Tibial nerve (tissue), 4 donors: ENCODE measurements at regions not wholly inside any gene's neighbourhood (a gene's known extent, or its start where the extent isn't known, plus 50 kb on each side); places are given as distances from the start of the nearest gene placed in this dataset.

ENCODE experiments used
- CTCF ChIP-seq, 5 experiments: fragments of 200-600 bp in 3 of 5; fragments of 450-650 bp in 2 of 5; sonication (generic) in 3 of 5; IDR thresholded peaks; one replicate each; pipeline ENCODE4 v1.5.1; 2016 to 2019; ENCODE audit warnings: antibody characterized with exemption in 5 of 5, mild to moderate bottlenecking in 3 of 5, moderate library complexity in 2 of 5
- EP300 ChIP-seq, 2 donors: sonication (generic); formaldehyde crosslinking; IDR thresholded peaks; one replicate each; pipeline ENCODE4 v1.6.1; 2017; ENCODE audit warnings: antibody characterized with exemption in 2 of 2, mild to moderate bottlenecking in 1 of 2

GRCh38 chr10:8430321-8430720 lies 375.8 kb downstream of the GATA3 start:
- TF ChIP-seq CTCF (IDR thresholded peaks at IDR 0.05) = no peak
- TF ChIP-seq EP300 (IDR thresholded peaks at IDR 0.05) = no peak
